ENCODE measurements at regions not wholly inside any gene's neighbourhood (a gene's known extent, or its start where the extent isn't known, plus 50 kb on each side); places are given as distances from the start of the nearest gene placed in this dataset.
"Not testable (repeated sequence)": the region's sequence is repeated elsewhere in the genome, so short reads cannot be mapped to it uniquely, and the experiment has no call there.

- no peak for DNase-seq
Observed at GRCh38 chr4:124936427-124936826, 223.9 kb upstream of the ANKRD50 start.

- no peak for DNase-seq
Observed at GRCh38 chr4:124934916-124935315, 222.4 kb upstream of the ANKRD50 start.

DNA sequence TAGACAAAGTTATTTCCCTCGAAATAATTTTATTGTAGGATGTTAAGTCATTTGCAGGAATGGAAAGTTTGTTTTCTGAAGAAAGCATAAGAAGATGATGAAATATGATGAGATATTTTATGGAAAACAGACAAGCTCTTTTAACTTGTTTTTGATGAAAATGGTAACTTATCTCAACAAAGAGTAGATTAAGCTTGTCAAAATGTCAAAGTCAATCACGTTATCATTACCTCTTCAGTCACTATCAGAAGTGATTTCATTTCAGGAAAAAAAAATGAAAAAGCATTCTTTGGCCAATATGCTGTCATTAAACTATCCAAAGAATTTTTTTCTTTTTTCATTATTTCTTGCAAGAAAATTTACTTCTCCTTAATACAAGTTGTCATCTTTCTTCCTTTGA lies 221.0 kb upstream of the ANKRD50 start:
- DNase-seq = no peak

DNA sequence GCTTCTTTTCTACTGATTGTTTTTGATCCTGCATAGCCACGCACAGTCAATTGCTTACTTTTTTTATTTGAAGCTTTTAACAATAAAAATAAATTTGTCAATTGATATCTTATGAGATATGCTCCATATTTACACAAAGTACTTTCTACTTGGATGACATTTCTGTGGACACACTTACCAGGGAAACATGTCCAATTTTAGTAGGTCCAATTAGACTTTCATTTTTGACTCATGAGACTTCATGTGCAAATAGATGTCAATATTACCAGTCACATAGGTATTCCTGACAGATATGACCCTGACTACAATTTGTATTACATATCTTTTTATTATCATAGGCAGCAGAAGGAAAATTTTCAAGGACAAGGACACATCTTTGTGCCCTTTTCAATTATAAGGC lies 219.9 kb upstream of the ANKRD50 start:
- DNase-seq = no peak

DNA sequence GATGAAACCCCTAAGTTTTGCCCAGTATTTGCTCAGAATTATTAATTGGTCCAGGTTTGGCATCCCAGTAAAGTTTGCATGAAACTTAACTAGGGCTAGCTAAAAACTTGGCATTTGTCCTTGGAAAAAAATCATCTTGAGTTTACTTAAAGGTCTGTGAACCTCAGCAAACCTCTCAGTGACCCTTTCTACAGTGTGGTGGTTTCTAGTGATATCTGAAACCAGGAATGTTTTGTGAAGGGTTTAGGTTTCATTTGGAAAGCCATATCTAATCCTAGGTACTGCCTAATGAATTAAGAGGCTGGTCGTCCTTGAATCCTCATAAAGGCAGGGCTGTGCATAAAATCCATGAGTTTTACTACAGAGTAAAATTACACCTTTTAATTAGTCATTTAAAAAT lies 218.5 kb upstream of the ANKRD50 start:
- no peak for DNase-seq

DNA sequence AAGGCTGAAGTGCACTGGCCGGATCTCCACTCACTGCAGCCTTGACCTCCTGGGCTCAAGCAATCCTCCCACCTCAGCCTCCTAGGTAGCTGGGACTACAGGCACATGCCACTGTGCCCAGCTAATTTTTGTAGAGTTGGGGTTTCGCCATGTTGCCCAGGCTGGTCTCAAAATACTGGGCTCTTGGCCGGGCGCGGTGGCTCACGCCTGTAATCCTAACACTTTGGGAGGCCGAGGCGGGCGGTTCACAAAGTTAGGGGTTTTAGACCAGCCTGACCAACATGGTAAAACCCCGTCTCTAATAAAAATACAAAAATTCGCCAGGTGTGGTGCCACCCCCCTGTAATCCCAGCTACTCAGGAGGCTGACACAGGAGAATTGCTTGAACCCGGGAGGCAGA lies 210.2 kb upstream of the ANKRD50 start:
- not testable (repeated sequence) for DNase-seq

GRCh38 chr4:124918559-124919122 lies 206.1 kb upstream of the ANKRD50 start:
- DNase-seq = no peak

DNA sequence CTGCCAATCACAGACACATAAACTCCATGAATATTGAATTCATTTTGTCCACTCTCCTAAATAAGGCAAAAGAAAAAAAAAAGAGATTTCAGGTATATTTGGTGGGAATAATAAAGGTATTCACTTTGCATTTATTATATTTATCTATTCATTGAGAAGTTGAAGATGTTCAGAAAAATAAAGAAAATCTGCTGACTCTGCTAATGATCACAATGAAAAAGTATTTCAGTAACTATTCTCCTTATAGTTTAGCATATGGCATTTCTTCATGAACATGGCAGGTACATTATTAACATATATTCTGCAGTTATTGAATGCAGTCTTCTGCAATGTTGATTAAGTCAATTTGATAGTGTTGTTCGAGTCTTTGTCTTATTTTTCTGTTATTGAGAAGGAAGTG lies 202.5 kb upstream of the ANKRD50 start:
- no peak for DNase-seq

- no peak for DNase-seq
Observed at GRCh38 chr4:124913237-124913636, 200.7 kb upstream of the ANKRD50 start.

DNA sequence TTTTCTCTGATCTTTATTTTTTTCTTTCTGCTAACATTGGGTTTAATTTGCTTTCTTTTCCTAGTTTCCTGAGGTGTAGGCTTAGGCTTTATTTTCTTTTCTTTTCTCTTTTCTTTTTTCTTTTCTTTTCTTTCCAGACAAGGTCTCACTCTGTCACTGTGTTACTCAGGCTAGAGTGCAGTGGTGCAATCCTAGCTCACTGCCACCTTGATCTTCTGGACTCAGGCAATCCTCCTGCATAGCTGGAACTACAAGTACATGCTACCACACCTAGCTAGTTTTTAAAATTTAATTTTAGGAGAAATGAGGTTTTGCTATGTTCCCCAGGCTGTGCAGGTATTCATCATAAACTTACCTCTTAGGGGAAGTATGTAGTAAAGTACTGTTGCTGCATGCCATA lies 197.8 kb upstream of the ANKRD50 start:
- DNase-seq = no peak

GRCh38 chr4:124907881-124908280 lies 195.3 kb upstream of the ANKRD50 start:
- DNase-seq = no peak

DNA sequence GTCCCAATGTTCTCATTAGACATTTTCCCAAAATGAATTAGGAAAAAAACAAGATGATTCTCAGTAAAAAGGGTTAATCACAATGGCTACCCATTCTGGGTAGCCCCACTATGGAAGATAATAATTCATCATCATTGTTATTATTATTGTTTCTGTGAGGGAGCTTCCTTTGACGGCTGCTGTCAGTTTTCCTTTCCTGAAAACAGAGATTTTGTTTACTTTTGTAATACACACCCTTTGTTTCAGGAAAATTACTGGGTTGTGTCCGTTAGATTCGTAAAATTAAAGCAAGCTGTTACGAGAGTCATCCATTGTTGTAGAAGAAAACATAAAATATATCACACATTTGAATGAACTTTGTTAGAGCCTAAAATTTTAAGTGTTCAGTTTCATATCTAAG lies 192.9 kb upstream of the ANKRD50 start:
- DNase-seq = no peak

DNA sequence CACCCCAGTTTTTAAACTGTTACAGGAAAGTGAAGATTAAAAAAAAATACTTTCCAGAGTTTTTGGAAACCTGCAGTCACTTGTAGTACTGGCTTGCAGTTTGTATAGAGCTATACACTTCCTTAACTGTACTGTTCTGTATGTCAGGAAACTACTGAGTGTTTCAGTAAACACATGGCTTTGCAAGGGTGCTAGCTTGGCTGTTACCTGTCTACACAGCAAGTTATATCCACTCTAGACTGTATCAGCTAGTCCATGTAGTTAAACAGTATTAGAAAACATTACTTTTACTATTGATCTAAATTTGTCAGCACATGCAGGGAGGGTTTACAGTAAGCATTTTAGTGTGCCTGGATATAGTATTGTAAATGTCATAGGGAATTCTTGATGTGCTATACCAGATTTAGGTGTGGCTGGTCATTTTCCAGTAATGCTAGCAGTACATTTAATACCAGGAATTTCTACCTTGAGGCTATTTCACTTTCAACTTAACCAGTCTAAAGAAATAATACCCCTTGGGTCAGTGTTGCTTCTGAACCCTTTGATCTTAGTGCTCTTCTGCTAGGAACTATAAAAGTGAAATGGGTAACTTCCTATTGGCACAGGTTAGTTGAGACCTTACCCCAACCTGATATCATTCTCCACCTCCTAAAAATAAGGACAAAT lies 192.3 kb upstream of the ANKRD50 start:
- no peak for DNase-seq

DNA sequence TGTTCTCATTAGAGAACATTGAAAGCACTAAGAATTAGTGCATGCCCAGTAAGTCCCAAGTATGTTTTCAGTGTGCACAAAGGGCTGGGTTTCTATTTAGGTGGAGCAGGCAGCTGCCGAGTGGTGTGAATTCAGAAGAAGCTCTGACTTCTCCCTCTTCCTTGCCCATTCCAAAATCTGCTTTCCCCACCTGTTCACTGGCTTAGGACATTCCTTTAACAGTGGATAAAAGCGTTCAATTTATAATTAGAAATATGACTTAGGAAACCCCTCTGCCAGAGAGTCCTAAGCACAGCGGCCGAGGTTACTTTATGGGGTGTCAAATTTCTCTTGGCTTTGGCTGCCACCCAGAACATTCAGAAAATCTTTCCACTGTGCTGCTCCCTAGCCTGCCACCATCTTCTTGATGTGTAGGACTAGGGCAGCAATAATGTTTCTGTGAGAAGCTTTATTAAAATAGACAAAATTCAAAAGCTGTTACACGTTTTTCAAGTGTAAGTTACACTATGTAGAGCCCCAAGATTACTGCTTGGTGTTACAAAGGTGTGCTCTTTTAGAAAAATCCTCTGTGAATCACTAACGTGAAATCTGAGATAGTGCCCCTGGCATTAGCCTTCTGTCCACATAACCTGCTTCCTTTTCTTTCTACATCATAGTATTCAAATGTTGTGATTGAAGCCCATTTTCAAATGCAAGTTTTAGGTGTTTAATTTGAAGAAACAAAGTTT lies 191.6 kb upstream of the ANKRD50 start:
- peak in 1 of 2 experiments; percentile 41 for DNase-seq

- no peak for DNase-seq
Observed at GRCh38 chr4:124902001-124902515, 189.5 kb upstream of the ANKRD50 start.

- no peak for DNase-seq
Observed at GRCh38 chr4:124899997-124900396, 187.5 kb upstream of the ANKRD50 start.

DNA sequence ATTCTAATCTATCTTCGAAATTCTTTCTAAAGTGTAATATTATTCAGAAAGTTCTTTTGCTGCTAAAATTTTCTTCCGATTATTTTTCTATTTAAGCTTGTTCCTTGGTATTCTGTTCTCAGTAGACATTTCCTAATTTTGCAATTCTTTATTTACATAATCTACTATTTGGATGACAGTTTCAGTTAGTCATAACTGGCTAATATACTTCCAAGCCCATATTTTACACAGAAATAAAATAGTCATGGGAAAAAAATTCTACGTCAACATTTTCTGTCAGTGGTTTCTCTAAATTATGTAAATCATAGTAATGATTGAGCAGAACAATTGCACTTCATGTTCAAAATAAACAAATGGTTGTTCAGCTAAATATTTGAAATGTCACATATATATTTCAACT lies 178.0 kb upstream of the ANKRD50 start:
- DNase-seq = no peak

- no peak for DNase-seq
Observed at GRCh38 chr4:124887739-124888138, 175.2 kb upstream of the ANKRD50 start.

DNA sequence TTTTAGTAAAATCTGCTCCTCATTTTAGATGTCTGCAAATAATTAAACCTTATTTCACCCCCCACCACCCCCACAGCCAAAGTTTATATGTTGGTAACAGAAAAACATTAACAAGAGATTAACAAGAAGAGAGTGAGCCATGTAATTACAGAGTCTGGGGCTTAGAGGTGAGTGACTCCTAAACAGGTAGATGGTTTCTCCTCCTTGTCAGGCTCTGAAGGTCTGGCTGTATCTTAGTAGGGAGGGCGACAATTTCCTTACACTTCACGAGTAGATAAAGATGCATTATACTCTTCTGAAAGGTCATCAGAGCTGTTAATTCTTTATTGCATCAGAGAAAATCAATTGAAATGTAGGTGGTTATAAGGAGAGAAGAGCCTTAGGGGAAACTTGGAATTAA lies 171.8 kb upstream of the ANKRD50 start:
- no peak for DNase-seq

DNA sequence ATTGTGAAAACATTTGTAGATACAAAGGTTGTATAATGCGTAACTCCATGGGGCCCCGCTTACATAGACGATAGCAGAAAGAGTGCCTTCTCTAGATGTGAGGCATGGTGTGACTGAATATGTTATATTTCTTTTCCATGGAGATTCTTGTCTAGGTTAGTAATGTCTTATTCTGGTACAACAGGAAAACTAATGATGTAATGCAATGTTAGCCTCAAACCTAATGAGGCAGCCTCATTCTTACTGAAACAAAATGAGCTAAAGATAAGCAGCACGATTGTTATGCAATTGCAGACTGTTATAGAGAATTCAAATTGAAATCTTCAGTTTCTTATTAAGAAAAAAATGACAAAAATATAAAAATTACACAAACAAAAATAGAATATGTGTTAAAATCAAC lies 171.1 kb upstream of the ANKRD50 start:
- DNase-seq = no peak

DNA sequence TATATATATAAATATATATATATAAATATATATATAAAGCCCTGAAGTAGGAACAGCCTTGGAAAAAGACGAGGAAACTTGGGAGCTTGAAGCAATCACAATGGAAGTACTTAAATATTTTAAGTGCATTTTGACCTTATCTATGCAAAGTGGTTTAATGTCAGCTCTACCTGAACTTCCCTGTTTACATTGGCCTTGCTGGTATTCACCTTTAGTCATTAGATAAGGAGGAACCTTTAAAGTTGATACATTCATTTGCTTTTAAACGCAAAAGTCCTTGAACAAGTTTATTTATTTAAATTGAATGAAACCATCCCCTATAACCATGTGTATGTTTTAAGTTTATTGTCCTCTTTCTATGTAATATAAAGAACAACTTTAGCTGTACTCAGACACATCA lies 166.7 kb upstream of the ANKRD50 start:
- DNase-seq = no peak

- DNase-seq = no peak
Observed at GRCh38 chr4:124874172-124874450, 161.6 kb upstream of the ANKRD50 start.

DNA sequence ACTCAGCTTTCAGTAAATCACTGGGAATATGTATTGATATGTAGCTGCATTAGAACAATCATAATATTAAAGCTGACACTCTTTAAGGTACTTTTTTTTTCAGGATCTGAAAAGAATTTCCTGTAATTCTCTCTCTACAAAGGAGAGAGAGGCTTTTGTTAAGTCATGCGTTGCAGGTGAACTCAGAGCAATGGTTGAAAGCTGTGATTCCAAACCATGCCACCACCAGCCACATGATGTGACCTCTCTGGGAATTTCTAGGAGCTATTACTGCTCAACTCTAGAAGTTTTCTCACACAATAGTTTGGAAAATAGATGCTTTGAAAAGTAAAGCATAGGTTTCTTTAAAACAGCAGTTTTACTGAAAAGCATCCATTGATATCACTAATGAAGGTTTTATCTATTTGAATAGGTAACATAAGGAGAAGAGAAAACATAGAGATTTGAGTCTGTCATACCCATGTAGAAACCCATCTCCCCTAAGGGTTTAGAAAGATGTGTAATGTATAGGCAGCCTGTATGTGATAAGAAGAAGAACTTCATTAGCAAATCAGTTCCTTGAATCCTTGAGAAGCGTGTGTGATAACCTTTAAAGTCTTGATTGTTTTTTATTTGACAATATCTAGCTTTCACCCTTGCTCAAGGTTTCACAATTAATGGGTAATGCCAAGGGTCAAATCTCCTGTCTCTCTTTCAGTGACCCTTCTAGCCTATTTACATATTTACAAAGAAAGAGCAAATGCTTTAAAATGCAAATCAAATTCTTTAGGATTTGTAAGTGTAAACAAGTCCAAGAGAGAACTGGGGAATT lies 161.0 kb upstream of the ANKRD50 start:
- DNase-seq = no peak

DNA sequence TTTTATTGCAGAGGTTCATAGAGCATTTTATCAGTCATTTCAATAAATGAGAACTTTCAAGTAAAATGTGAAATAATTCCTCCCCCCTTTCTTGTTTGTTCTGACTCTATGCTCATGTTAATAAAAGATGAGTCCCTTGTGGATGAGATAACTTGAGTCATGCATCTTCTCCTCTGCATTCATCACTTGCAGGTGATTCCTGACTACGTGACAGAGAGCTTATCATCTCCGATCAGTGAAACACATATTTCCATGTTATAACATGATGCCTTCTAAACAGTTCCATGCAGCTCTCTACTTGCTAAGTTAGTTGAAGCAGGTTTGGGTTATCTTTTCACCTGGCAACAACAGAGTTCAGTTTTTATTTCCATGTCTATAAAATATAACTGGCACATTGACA lies 160.1 kb upstream of the ANKRD50 start:
- DNase-seq = no peak

All from SW 1271 (cell line).